ENCODE measurements at regions not wholly inside any gene's neighbourhood (a gene's known extent, or its start where the extent isn't known, plus 50 kb on each side); places are given as distances from the start of the nearest gene placed in this dataset.

GRCh38 chr3:180180795-180181194 is 144.1 kb upstream of the PEX5L start:
- TF ChIP-seq CTCF (conservative IDR thresholded peaks at IDR 0.05; ENCODE audit: low read depth in 2 of 2) (no peak), EZH2 (IDR thresholded peaks at IDR 0.05; ENCODE audit: low read depth, unreplicated experiment) (no peak), POLR2AphosphoS5 (IDR thresholded peaks at IDR 0.05; ENCODE audit: low read depth) (no peak)

Data from GM23338 (cell line).